ENCODE measurements at regions not wholly inside any gene's neighbourhood (a gene's known extent, or its start where the extent isn't known, plus 50 kb on each side); places are given as distances from the start of the nearest gene placed in this dataset.

- TF ChIP-seq CTCF (conservative IDR thresholded peaks at IDR 0.05; ENCODE audit: low read length) (no peak), EZH2phosphoT487 (IDR thresholded peaks at IDR 0.05; ENCODE audit: borderline replicate concordance, low read depth, low read length) (no peak)
Observed at GRCh38 chr5:124257048-124257447, 489.4 kb downstream of the ZNF608 start.
